GM18508 (cell line): ENCODE measurements at regions not wholly inside any gene's neighbourhood (a gene's known extent, or its start where the extent isn't known, plus 50 kb on each side); places are given as distances from the start of the nearest gene placed in this dataset.
A peak's percentile ranks its signal among the peaks of the same experiment; 100 is the strongest.
"Not testable (repeated sequence)": the region's sequence is repeated elsewhere in the genome, so short reads cannot be mapped to it uniquely, and the experiment has no call there.

Source experiments
- ATAC-seq: cut with Tn5 transposase; IDR thresholded peaks from one replicate; pipeline ENCODE4 v1.9.1; 2021; ENCODE audit warnings: moderate number of reproducible peaks; ENCODE audit not compliant: insufficient read depth, unreplicated experiment

- no peak for ATAC-seq
Observed at GRCh38 chr6:115873901-115874300, 186.8 kb downstream of the FRK start.

GRCh38 chr6:115870464-115870863 is 190.2 kb downstream of the FRK start:
- ATAC-seq = no peak

GRCh38 chr6:115865914-115866313 is 194.8 kb downstream of the FRK start:
- no peak for ATAC-seq

GRCh38 chr6:115863211-115863610 is 197.5 kb downstream of the FRK start:
- no peak for ATAC-seq

- ATAC-seq = not testable (repeated sequence)
Observed at GRCh38 chr6:115861658-115862057, 199.0 kb downstream of the FRK start.

GRCh38 chr6:115859577-115859976 is 201.1 kb downstream of the FRK start:
- ATAC-seq = not testable (repeated sequence)

- no peak for ATAC-seq
Observed at GRCh38 chr6:115854866-115855665, 205.6 kb downstream of the FRK start.

- no peak for ATAC-seq
Observed at GRCh38 chr6:115847671-115848070, 213.0 kb downstream of the FRK start.

GRCh38 chr6:115843945-115844344 is 216.7 kb downstream of the FRK start:
- no peak for ATAC-seq

- ATAC-seq = no peak
Observed at GRCh38 chr6:115842338-115842737, 218.4 kb downstream of the FRK start.

- ATAC-seq = no peak
Observed at GRCh38 chr6:115839583-115840181, 221.0 kb downstream of the FRK start.

- ATAC-seq = peak; percentile 78
Observed at GRCh38 chr6:115838763-115839401, 221.8 kb downstream of the FRK start.

GRCh38 chr6:115838216-115838615 is 222.5 kb downstream of the FRK start:
- no peak for ATAC-seq

GRCh38 chr6:115836374-115836773 is 224.3 kb downstream of the FRK start:
- ATAC-seq = not testable (repeated sequence)

GRCh38 chr6:115835314-115835713 is 225.4 kb downstream of the FRK start:
- no peak for ATAC-seq

- not testable (repeated sequence) for ATAC-seq
Observed at GRCh38 chr6:115834542-115834941, 226.1 kb downstream of the FRK start.

- ATAC-seq = no peak
Observed at GRCh38 chr6:115832786-115833185, 227.9 kb downstream of the FRK start.

GRCh38 chr6:115832186-115832585 is 228.5 kb downstream of the FRK start:
- no peak for ATAC-seq

GRCh38 chr6:115830895-115831294 is 229.8 kb downstream of the FRK start:
- ATAC-seq = peak; percentile 78

GRCh38 chr6:115821798-115822197 is 238.9 kb downstream of the FRK start:
- ATAC-seq = no peak

- no peak for ATAC-seq
Observed at GRCh38 chr6:115819506-115819905, 241.2 kb downstream of the FRK start.
